ENCODE measurements at regions not wholly inside any gene's neighbourhood (a gene's known extent, or its start where the extent isn't known, plus 50 kb on each side); places are given as distances from the start of the nearest gene placed in this dataset.
A peak's percentile ranks its signal among the peaks of the same experiment; 100 is the strongest.

- TF ChIP-seq TGIF2 (CRISPR knock-in tag; IDR thresholded peaks at IDR 0.05), result no peak
- no peak for TF ChIP-seq RBM34 (IDR thresholded peaks at IDR 0.05; ENCODE audit: borderline replicate concordance, insufficient read depth, low read length)
- no peak for TF ChIP-seq PRMT5 (CRISPR knock-in tag; IDR thresholded peaks at IDR 0.05)
- no peak for TF ChIP-seq PYGO2 (tag; IDR thresholded peaks at IDR 0.05)
- TF ChIP-seq CEBPG (CRISPR knock-in tag; IDR thresholded peaks at IDR 0.05), result no peak
- peak in 1 of 2 experiments; percentile 11; a peak in 1 of 4 replicates for TF ChIP-seq CEBPG (tag; conservative IDR thresholded peaks at IDR 0.05 in 1 of 2, IDR thresholded peaks at IDR 0.05 in 1 of 2)
- TF ChIP-seq KDM2B (CRISPR knock-in tag; IDR thresholded peaks at IDR 0.05), result no peak
- 0 out of 4 replicates have a peak, but pooled peaks of 1 of the 2 experiments have one; percentile 58 for TF ChIP-seq TRIM24 (IDR thresholded peaks at IDR 0.05)
- peak; percentile 55; the same call in 1 of the 2 replicates for TF ChIP-seq CXXC5 (CRISPR knock-in tag; IDR thresholded peaks at IDR 0.05)
- peak; percentile 59; the same call in 1 of the 2 replicates for TF ChIP-seq ZNF316 (IDR thresholded peaks at IDR 0.05)
- no peak for TF ChIP-seq BRD9 (IDR thresholded peaks at IDR 0.05; ENCODE audit: low read depth, partially characterized antibody)
- TF ChIP-seq RCOR1 (IDR thresholded peaks at IDR 0.05; ENCODE audit: borderline replicate concordance in 1 of 2, low read depth in 2 of 2, low read length in 2 of 2), result peak in 1 of 2 experiments; percentile 64; a peak in 1 of 4 replicates
- TF ChIP-seq ZNF436 (CRISPR knock-in tag; IDR thresholded peaks at IDR 0.05), result no peak
- TF ChIP-seq, protein P1, sequence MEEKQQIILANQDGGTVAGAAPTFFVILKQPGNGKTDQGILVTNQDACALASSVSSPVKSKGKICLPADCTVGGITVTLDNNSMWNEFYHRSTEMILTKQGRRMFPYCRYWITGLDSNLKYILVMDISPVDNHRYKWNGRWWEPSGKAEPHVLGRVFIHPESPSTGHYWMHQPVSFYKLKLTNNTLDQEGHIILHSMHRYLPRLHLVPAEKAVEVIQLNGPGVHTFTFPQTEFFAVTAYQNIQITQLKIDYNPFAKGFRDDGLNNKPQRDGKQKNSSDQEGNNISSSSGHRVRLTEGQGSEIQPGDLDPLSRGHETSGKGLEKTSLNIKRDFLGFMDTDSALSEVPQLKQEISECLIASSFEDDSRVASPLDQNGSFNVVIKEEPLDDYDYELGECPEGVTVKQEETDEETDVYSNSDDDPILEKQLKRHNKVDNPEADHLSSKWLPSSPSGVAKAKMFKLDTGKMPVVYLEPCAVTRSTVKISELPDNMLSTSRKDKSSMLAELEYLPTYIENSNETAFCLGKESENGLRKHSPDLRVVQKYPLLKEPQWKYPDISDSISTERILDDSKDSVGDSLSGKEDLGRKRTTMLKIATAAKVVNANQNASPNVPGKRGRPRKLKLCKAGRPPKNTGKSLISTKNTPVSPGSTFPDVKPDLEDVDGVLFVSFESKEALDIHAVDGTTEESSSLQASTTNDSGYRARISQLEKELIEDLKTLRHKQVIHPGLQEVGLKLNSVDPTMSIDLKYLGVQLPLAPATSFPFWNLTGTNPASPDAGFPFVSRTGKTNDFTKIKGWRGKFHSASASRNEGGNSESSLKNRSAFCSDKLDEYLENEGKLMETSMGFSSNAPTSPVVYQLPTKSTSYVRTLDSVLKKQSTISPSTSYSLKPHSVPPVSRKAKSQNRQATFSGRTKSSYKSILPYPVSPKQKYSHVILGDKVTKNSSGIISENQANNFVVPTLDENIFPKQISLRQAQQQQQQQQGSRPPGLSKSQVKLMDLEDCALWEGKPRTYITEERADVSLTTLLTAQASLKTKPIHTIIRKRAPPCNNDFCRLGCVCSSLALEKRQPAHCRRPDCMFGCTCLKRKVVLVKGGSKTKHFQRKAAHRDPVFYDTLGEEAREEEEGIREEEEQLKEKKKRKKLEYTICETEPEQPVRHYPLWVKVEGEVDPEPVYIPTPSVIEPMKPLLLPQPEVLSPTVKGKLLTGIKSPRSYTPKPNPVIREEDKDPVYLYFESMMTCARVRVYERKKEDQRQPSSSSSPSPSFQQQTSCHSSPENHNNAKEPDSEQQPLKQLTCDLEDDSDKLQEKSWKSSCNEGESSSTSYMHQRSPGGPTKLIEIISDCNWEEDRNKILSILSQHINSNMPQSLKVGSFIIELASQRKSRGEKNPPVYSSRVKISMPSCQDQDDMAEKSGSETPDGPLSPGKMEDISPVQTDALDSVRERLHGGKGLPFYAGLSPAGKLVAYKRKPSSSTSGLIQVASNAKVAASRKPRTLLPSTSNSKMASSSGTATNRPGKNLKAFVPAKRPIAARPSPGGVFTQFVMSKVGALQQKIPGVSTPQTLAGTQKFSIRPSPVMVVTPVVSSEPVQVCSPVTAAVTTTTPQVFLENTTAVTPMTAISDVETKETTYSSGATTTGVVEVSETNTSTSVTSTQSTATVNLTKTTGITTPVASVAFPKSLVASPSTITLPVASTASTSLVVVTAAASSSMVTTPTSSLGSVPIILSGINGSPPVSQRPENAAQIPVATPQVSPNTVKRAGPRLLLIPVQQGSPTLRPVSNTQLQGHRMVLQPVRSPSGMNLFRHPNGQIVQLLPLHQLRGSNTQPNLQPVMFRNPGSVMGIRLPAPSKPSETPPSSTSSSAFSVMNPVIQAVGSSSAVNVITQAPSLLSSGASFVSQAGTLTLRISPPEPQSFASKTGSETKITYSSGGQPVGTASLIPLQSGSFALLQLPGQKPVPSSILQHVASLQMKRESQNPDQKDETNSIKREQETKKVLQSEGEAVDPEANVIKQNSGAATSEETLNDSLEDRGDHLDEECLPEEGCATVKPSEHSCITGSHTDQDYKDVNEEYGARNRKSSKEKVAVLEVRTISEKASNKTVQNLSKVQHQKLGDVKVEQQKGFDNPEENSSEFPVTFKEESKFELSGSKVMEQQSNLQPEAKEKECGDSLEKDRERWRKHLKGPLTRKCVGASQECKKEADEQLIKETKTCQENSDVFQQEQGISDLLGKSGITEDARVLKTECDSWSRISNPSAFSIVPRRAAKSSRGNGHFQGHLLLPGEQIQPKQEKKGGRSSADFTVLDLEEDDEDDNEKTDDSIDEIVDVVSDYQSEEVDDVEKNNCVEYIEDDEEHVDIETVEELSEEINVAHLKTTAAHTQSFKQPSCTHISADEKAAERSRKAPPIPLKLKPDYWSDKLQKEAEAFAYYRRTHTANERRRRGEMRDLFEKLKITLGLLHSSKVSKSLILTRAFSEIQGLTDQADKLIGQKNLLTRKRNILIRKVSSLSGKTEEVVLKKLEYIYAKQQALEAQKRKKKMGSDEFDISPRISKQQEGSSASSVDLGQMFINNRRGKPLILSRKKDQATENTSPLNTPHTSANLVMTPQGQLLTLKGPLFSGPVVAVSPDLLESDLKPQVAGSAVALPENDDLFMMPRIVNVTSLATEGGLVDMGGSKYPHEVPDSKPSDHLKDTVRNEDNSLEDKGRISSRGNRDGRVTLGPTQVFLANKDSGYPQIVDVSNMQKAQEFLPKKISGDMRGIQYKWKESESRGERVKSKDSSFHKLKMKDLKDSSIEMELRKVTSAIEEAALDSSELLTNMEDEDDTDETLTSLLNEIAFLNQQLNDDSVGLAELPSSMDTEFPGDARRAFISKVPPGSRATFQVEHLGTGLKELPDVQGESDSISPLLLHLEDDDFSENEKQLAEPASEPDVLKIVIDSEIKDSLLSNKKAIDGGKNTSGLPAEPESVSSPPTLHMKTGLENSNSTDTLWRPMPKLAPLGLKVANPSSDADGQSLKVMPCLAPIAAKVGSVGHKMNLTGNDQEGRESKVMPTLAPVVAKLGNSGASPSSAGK (IDR thresholded peaks at IDR 0.05), result peak; percentile 43
- TF ChIP-seq POLR2H (tag; IDR thresholded peaks at IDR 0.05; ENCODE audit: low read depth), result peak; percentile 37; the same call in 1 of the 2 replicates
- no peak for TF ChIP-seq ZBTB26 (CRISPR knock-in tag; IDR thresholded peaks at IDR 0.05)
Measured at GRCh38 chr20:22928679-22929078, 106.4 kb upstream of the SSTR4 start (continued).

Measured in K562 (cell line).